GM12878 (cell line): ENCODE measurements at regions not wholly inside any gene's neighbourhood (a gene's known extent, or its start where the extent isn't known, plus 50 kb on each side); places are given as distances from the start of the nearest gene placed in this dataset.

Experiments used
- ATAC-seq: fragments of 200-7000 bp; cut with Tn5 transposase; 3 replicates; pipeline ENCODE4 v1.9.1; 2020; ENCODE audit warnings: mild to moderate bottlenecking, moderate library complexity
- BruUV-seq: library from RNA; stranded (reverse); fragments of 400-500 nt; replicated peaks from 2 replicates; lab custom pipeline; 2021; lab: Mats Ljungman, UMichigan
- CTCF ChIA-PET: fragments of 300-600 bp; sonication (Branson Sonifier 250); formaldehyde crosslinking; extraction: SDS; loops from one replicate; lab custom pipeline; 2021; ENCODE audit warnings: inconsistent platforms; lab: Yijun Ruan, JAX
- POLR2A ChIA-PET: fragments of 350-600 bp; formaldehyde crosslinking; extraction: SDS; loops from one replicate; lab custom pipeline; 2021; ENCODE audit warnings: inconsistent platforms; lab: Charles Lee
- RAD21 ChIA-PET: fragments of 300-600 bp; sonication (Branson Sonifier 250); formaldehyde crosslinking; loops from one replicate; lab custom pipeline; 2023; ENCODE audit warnings: antibody characterized with exemption; ENCODE audit not compliant: unreplicated experiment; lab: Charles Lee
- SMC1A ChIA-PET: fragments of 300-600 bp; sonication (Branson Sonifier 250); formaldehyde crosslinking; loops from one replicate; lab custom pipeline; 2023; ENCODE audit not compliant: unreplicated experiment, uncharacterized antibody; lab: Charles Lee
- DNase-seq: peaks from one replicate; pipeline ENCODE4 v3.0.0-alpha.2; 2011; ENCODE audit warnings: low read depth, low spot score
- FAIRE-seq: peaks from 3 replicates; lab custom pipeline; 2011; peaks lifted over from hg19 to GRCh38; lab: Jason Lieb, UNC
- H2AFZ ChIP-seq: 2 replicates; pipeline ENCODE4 v1.6.0; 2011; ENCODE audit warnings: low read depth, low read length, control low read depth; ENCODE audit not compliant: control insufficient read depth
- H3K27ac ChIP-seq: 2 replicates; pipeline ENCODE4 v1.5.1; 2011; ENCODE audit warnings: control low read depth; ENCODE audit not compliant: control insufficient read depth, insufficient read depth
- H3K27me3 ChIP-seq, 2 experiments: replicated peaks in 1 of 2; 2 replicates each; pipeline versions ENCODE4 v1.6.0 to v1.6.1; 2011; ENCODE audit warnings: low read length in 1 of 2; ENCODE audit not compliant: control insufficient read depth in 2 of 2, insufficient read depth in 2 of 2
- H3K36me3 ChIP-seq, 2 experiments: 2 replicates each; pipeline ENCODE4 v1.5.1; 2011; ENCODE audit warnings: low read length in 1 of 2; ENCODE audit not compliant: control insufficient read depth in 2 of 2, insufficient read depth in 2 of 2
- H3K4me1 ChIP-seq: 2 replicates; pipeline ENCODE4 v1.6.1; 2011; ENCODE audit warnings: mild to moderate bottlenecking, low read length, moderate library complexity, mixed read lengths; ENCODE audit not compliant: control insufficient read depth, insufficient read depth
- H3K4me2 ChIP-seq: 2 replicates; pipeline ENCODE4 v1.6.0; 2011; ENCODE audit warnings: control low read depth; ENCODE audit not compliant: control insufficient read depth, insufficient read depth
- H3K4me3 ChIP-seq: fragments of 200-600 bp; sonication (generic); 2 replicates; pipeline ENCODE4 v1.5.1; 2016
- H3K79me2 ChIP-seq: 2 replicates; pipeline ENCODE4 v1.6.0; 2011; ENCODE audit warnings: low read length; ENCODE audit not compliant: control insufficient read depth, insufficient read depth
- H3K9ac ChIP-seq: 2 replicates; pipeline ENCODE4 v1.8.0; 2011; ENCODE audit warnings: low read length, control low read depth, mixed read lengths; ENCODE audit not compliant: control insufficient read depth, insufficient read depth
- H3K9me3 ChIP-seq: replicated peaks from 3 replicates; pipeline ENCODE4 v1.5.1; 2011; ENCODE audit warnings: mild to moderate bottlenecking, low read length; ENCODE audit not compliant: control insufficient read depth, insufficient read depth
- H4K20me1 ChIP-seq: 2 replicates; pipeline ENCODE4 v1.6.0; 2011; ENCODE audit not compliant: control insufficient read depth, insufficient read depth
- ATF7 ChIP-seq: fragments of 450-650 bp; IDR thresholded peaks from 2 replicates; pipeline ENCODE4 v1.6.1; 2016; ENCODE audit warnings: low read depth, mild to moderate bottlenecking
- BMI1 ChIP-seq: fragments of 450-650 bp; IDR thresholded peaks from 2 replicates; pipeline ENCODE4 v1.6.1; 2016; ENCODE audit warnings: mild to moderate bottlenecking, moderate library complexity, borderline replicate concordance
- E2F4 ChIP-seq: IDR thresholded peaks from 2 replicates; pipeline ENCODE4 v1.6.1; 2012; ENCODE audit warnings: low read depth, low read length, improper control_type of control experiment
- FOXK2 ChIP-seq: fragments of 450-650 bp; IDR thresholded peaks from 2 replicates; pipeline ENCODE4 v1.6.1; 2017; ENCODE audit warnings: mild to moderate bottlenecking, moderate library complexity
- HCFC1 ChIP-seq: fragments of 150-350 bp; IDR thresholded peaks from 2 replicates; pipeline ENCODE4 v1.6.1; 2014; ENCODE audit warnings: low read length
- HDAC2 ChIP-seq: fragments of 200-600 bp; sonication (generic); IDR thresholded peaks from 2 replicates; pipeline ENCODE4 v1.6.1; 2017
- IRF4 ChIP-seq: IDR thresholded peaks from 2 replicates; pipeline ENCODE4 v1.6.1; 2011; ENCODE audit warnings: low read depth, low read length
- PAX5 ChIP-seq: IDR thresholded peaks from 2 replicates; pipeline ENCODE4 v1.6.1; 2011; ENCODE audit warnings: low read depth, low read length, borderline replicate concordance
- SMC3 ChIP-seq: IDR thresholded peaks from 2 replicates; pipeline ENCODE4 v1.6.1; 2011; ENCODE audit warnings: low read length, improper control_type of control experiment, borderline replicate concordance
- TCF12 ChIP-seq: IDR thresholded peaks from 2 replicates; pipeline ENCODE4 v1.6.1; 2011; ENCODE audit warnings: low read depth, mild to moderate bottlenecking, low read length
- YBX1 ChIP-seq: fragments of 450-650 bp; IDR thresholded peaks from 2 replicates; pipeline ENCODE4 v1.6.1; 2016; ENCODE audit warnings: antibody characterized with exemption
- ZNF384 ChIP-seq: IDR thresholded peaks from 2 replicates; pipeline ENCODE4 v1.6.1; 2012; ENCODE audit warnings: low read depth, mild to moderate bottlenecking, low read length, improper control_type of control experiment, borderline replicate concordance
- ZNF687 ChIP-seq: fragments of 450-650 bp; IDR thresholded peaks from 2 replicates; pipeline ENCODE4 v1.6.1; 2017; ENCODE audit warnings: mild to moderate bottlenecking, moderate library complexity
- WGBS: methylation state at CpG from one replicate; pipeline ENCODE4 v1.1.6; 2016; ENCODE audit warnings: low lambda C conversion rate; ENCODE audit not compliant: insufficient replicate concordance, insufficient coverage; ENCODE audit errors: missing lambda C conversion rate; 5-methylcytosine and 5-hydroxymethylcytosine counted together
- in situ Hi-C: fragments of 300-500 bp; cut with MboI; formaldehyde crosslinking; loops from 9 replicates; pipeline ENCODE4 v1.14.3; 2018; ENCODE audit warnings: mixed read lengths
- intact Hi-C: fragments of 100-400 bp; cut with micrococcal nuclease; formaldehyde crosslinking; loops from one replicate; pipeline ENCODE4 v1.14.2; 2022; ENCODE audit not compliant: unreplicated experiment
- TF ChIP-seq, protein P1 (sequence below): fragments of 150-350 bp; IDR thresholded peaks from 2 replicates; pipeline ENCODE4 v1.6.1; 2014; ENCODE audit warnings: mild to moderate bottlenecking, low read depth, low read length

- no peaks in the 10 kb centered on the region for H3K79me2 ChIP-seq
- H2AFZ ChIP-seq = no peak overlapping the region
- H3K36me3 ChIP-seq = no peaks in the 10 kb centered on the region
- DNase-seq (no peak), FAIRE-seq (no peak), ATAC-seq (peak; percentile 31; the same call in 2 of the 3 replicates)
- H3K9ac ChIP-seq = no peak overlapping the region
- intact Hi-C loops = no loop called here
- no peaks in the 10 kb centered on the region for H3K27me3 ChIP-seq
- H3K4me1 ChIP-seq = peaks cover 5% of the 10 kb centered on the region; the same call in 1 of the 2 replicates
- 47% methylated on average over 2 of the region's 2 CpGs for WGBS
- ChIA-PET RAD21 (no interaction called here), POLR2A (interaction anchor here (0.6 to 0.7 kb wide), 3 partner anchors 20 to 1742 kb away, joined by 3 to 5 read pairs (median 3); no protein-coding TSS in a partner anchor), SMC1A (interaction anchor here (0.5 to 1.5 kb wide), 3 partner anchors 95 to 178 kb away, joined by 4 to 6 read pairs (median 4); no protein-coding TSS in a partner anchor), CTCF (interaction anchor here (0.6 to 2.4 kb wide), 5 partner anchors 8 to 377 kb away, joined by 3 to 11 read pairs (median 3); no protein-coding TSS in a partner anchor)
- no TSS peak for BruUV-seq
- in situ Hi-C loops = no loop called here
- no peak overlapping the region for H3K27ac ChIP-seq
- no peak overlapping the region for H3K4me3 ChIP-seq
- no peaks in the 10 kb centered on the region; the same call in 1 of the 3 replicates for H3K9me3 ChIP-seq
- no peak overlapping the region for H3K4me2 ChIP-seq
- H4K20me1 ChIP-seq = no peaks in the 10 kb centered on the region
- no peak for TF ChIP-seq HCFC1
- TF ChIP-seq FOXK2 = no peak
- TF ChIP-seq IRF4 = no peak
- no peak for TF ChIP-seq BMI1
- TF ChIP-seq YBX1 = no peak
- TF ChIP-seq E2F4 = no peak
- TF ChIP-seq, protein P1, sequence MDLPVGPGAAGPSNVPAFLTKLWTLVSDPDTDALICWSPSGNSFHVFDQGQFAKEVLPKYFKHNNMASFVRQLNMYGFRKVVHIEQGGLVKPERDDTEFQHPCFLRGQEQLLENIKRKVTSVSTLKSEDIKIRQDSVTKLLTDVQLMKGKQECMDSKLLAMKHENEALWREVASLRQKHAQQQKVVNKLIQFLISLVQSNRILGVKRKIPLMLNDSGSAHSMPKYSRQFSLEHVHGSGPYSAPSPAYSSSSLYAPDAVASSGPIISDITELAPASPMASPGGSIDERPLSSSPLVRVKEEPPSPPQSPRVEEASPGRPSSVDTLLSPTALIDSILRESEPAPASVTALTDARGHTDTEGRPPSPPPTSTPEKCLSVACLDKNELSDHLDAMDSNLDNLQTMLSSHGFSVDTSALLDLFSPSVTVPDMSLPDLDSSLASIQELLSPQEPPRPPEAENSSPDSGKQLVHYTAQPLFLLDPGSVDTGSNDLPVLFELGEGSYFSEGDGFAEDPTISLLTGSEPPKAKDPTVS = no peak
- TF ChIP-seq SMC3 = no peak
- TF ChIP-seq ATF7 = no peak
- TF ChIP-seq HDAC2 = no peak
- no peak for TF ChIP-seq PAX5
- TF ChIP-seq TCF12 = no peak
- TF ChIP-seq ZNF384 = no peak
- no peak for TF ChIP-seq ZNF687
Observed at GRCh38 chr3:168157099-168157700, 61.5 kb upstream of the GOLIM4 start.
